GM12892 (cell line): ENCODE measurements at regions not wholly inside any gene's neighbourhood (a gene's known extent, or its start where the extent isn't known, plus 50 kb on each side); places are given as distances from the start of the nearest gene placed in this dataset.
"Not testable (repeated sequence)": the region's sequence is repeated elsewhere in the genome, so short reads cannot be mapped to it uniquely, and the experiment has no call there.

Experiments used
- POLR2A ChIP-seq: IDR thresholded peaks from 2 replicates; pipeline ENCODE4 v1.6.1; 2011; ENCODE audit warnings: low read depth, low read length, control low read depth
- POLR2AphosphoS5 ChIP-seq: IDR thresholded peaks from 2 replicates; pipeline ENCODE4 v1.6.1; 2011; ENCODE audit warnings: low read depth, low read length, control low read depth

- TF ChIP-seq POLR2A, POLR2AphosphoS5: not testable (repeated sequence)
Measured at GRCh38 chr17:15866015-15866414, 78.9 kb upstream of the ADORA2B start.
